Panc1 (cell line): ENCODE measurements at regions not wholly inside any gene's neighbourhood (a gene's known extent, or its start where the extent isn't known, plus 50 kb on each side); places are given as distances from the start of the nearest gene placed in this dataset.

Experiments used
- ATAC-seq: fragments of 200-7000 bp; cut with Tn5 transposase; 2 replicates; pipeline ENCODE4 v1.9.1; 2020; ENCODE audit warnings: mild to moderate bottlenecking, moderate library complexity
- BruUV-seq: library from RNA; stranded (reverse); fragments of 400-500 nt; replicated peaks from 2 replicates; lab custom pipeline; 2021; lab: Mats Ljungman, UMichigan
- CTCF ChIA-PET: fragments of 300-600 bp; sonication (Branson Sonifier 250); formaldehyde crosslinking; loops from one replicate; lab custom pipeline; 2022; ENCODE audit warnings: antibody characterized with exemption; lab: Charles Lee
- POLR2A ChIA-PET: fragments of 300-600 bp; sonication (Branson Sonifier 250); formaldehyde crosslinking; loops from one replicate; lab custom pipeline; 2022; ENCODE audit warnings: antibody characterized with exemption; lab: Charles Lee
- DNase-seq: peaks from one replicate; pipeline ENCODE4 v3.0.0-alpha.2; 2010; ENCODE audit warnings: low read depth, low spot score
- H3K27ac ChIP-seq: 2 replicates; pipeline ENCODE4 v1.5.1; 2011; ENCODE audit warnings: mild to moderate bottlenecking, low read length, inconsistent platforms
- H3K27me3 ChIP-seq: fragments of 200-500 bp; sonication (Bioruptor generic); 2 replicates; pipeline ENCODE4 v1.6.0; 2014; ENCODE audit warnings: low read length, inconsistent platforms; ENCODE audit not compliant: control insufficient read depth, insufficient read depth
- H3K36me3 ChIP-seq: fragments of 200-500 bp; sonication (Bioruptor generic); 2 replicates; pipeline ENCODE4 v1.5.1; 2014; ENCODE audit warnings: inconsistent platforms, mild to moderate bottlenecking, low read length, moderate library complexity; ENCODE audit not compliant: control insufficient read depth, insufficient read depth
- H3K4me1 ChIP-seq: 2 replicates; pipeline ENCODE4 v1.5.1; 2011; ENCODE audit warnings: inconsistent platforms, mild to moderate bottlenecking, low read length, moderate library complexity; ENCODE audit not compliant: control insufficient read depth, insufficient read depth
- H3K4me3 ChIP-seq, 2 experiments: 2 replicates each; pipeline ENCODE4 v1.5.1; 2011 to 2012; ENCODE audit warnings: low read depth in 2 of 2, low read length in 2 of 2, mild to moderate bottlenecking in 2 of 2, inconsistent platforms in 1 of 2, moderate library complexity in 1 of 2
- H3K9me3 ChIP-seq: fragments of 200-500 bp; sonication (Bioruptor generic); 2 replicates; pipeline ENCODE4 v1.5.1; 2014; ENCODE audit warnings: low read depth, mild to moderate bottlenecking, inconsistent platforms, low read length, moderate library complexity; ENCODE audit not compliant: control insufficient read depth, insufficient read depth
- POLR2AphosphoS5 ChIP-seq: IDR thresholded peaks from 2 replicates; pipeline ENCODE4 v1.6.1; 2012; ENCODE audit warnings: mild to moderate bottlenecking, low read depth, low read length, moderate library complexity
- SIN3A ChIP-seq: IDR thresholded peaks from 2 replicates; pipeline ENCODE4 v1.6.1; 2012; ENCODE audit warnings: low read depth, mild to moderate bottlenecking, low read length, moderate library complexity, borderline replicate concordance; ENCODE audit not compliant: insufficient read depth
- TCF7L2 ChIP-seq: IDR thresholded peaks from 2 replicates; pipeline ENCODE4 v1.6.1; 2011; ENCODE audit warnings: mild to moderate bottlenecking, low read depth, low read length, inconsistent platforms
- in situ Hi-C: cut with HindIII; loops from 2 replicates; pipeline ENCODE4 v1.10.0; 2016; ENCODE audit warnings: low sequenced_read_pairs, low pct_unique_long_range_greater_than_20kb
- intact Hi-C: fragments of 100-400 bp; cut with micrococcal nuclease; formaldehyde crosslinking; loops from one replicate; pipeline ENCODE4 v1.10.0; 2022; ENCODE audit not compliant: unreplicated experiment
- TF ChIP-seq, protein P1 (sequence below): fragments of 450-650 bp; IDR thresholded peaks from 2 replicates; pipeline ENCODE4 v1.5.1; 2017; ENCODE audit warnings: mild to moderate bottlenecking
- TF ChIP-seq, protein P2 (sequence below), 2 experiments: IDR thresholded peaks; 2 replicates each; pipeline ENCODE4 v1.6.1; 2011 to 2012; ENCODE audit warnings: low read depth in 2 of 2, control low read depth in 1 of 2, low read length in 1 of 2, mild to moderate bottlenecking in 1 of 2, moderate library complexity in 1 of 2; ENCODE audit not compliant: insufficient read depth in 1 of 2

DNA sequence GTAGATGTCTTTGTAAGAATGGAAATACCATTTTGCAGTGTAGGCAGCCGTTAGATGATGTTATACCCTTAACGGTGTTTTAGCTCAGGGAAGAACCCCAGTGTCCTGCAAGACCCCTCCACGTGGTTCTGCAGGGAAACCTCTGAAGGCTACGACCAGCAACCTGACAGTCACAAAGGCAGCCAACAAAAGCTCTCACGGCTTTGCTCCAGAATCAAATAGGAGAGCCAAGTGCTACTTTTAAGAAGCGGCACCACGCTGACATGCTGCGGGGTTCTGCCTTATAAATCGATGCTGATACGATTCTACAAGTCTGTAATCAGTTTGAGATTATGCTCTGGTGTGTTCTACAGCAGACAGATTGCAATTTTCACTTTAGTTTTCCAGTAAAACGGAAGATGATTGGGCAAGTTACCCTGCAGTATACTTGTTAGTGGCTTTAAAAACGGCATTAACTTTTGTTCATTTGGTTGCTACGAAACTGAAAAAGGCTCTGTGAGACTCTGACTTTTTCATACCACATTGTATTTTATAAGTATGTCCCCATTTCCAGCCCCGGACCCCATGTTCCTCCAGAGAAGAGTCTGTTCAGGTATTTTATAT, 312.9 kb downstream of the SAMD5 start:
- Histone ChIP-seq H3K36me3 (no peaks in the 10 kb centered on the region), H3K27ac (no peak overlapping the region), H3K4me1 (no peaks in the 10 kb centered on the region), H3K4me3 (no peak overlapping the region), H3K9me3 (no peaks in the 10 kb centered on the region), H3K27me3 (no peaks in the 10 kb centered on the region; the same call in 1 of the 2 replicates)
- TF ChIP-seq SIN3A: no peak
- TF ChIP-seq, protein P1, sequence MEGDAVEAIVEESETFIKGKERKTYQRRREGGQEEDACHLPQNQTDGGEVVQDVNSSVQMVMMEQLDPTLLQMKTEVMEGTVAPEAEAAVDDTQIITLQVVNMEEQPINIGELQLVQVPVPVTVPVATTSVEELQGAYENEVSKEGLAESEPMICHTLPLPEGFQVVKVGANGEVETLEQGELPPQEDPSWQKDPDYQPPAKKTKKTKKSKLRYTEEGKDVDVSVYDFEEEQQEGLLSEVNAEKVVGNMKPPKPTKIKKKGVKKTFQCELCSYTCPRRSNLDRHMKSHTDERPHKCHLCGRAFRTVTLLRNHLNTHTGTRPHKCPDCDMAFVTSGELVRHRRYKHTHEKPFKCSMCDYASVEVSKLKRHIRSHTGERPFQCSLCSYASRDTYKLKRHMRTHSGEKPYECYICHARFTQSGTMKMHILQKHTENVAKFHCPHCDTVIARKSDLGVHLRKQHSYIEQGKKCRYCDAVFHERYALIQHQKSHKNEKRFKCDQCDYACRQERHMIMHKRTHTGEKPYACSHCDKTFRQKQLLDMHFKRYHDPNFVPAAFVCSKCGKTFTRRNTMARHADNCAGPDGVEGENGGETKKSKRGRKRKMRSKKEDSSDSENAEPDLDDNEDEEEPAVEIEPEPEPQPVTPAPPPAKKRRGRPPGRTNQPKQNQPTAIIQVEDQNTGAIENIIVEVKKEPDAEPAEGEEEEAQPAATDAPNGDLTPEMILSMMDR: no peak
- TF ChIP-seq, protein P2, sequence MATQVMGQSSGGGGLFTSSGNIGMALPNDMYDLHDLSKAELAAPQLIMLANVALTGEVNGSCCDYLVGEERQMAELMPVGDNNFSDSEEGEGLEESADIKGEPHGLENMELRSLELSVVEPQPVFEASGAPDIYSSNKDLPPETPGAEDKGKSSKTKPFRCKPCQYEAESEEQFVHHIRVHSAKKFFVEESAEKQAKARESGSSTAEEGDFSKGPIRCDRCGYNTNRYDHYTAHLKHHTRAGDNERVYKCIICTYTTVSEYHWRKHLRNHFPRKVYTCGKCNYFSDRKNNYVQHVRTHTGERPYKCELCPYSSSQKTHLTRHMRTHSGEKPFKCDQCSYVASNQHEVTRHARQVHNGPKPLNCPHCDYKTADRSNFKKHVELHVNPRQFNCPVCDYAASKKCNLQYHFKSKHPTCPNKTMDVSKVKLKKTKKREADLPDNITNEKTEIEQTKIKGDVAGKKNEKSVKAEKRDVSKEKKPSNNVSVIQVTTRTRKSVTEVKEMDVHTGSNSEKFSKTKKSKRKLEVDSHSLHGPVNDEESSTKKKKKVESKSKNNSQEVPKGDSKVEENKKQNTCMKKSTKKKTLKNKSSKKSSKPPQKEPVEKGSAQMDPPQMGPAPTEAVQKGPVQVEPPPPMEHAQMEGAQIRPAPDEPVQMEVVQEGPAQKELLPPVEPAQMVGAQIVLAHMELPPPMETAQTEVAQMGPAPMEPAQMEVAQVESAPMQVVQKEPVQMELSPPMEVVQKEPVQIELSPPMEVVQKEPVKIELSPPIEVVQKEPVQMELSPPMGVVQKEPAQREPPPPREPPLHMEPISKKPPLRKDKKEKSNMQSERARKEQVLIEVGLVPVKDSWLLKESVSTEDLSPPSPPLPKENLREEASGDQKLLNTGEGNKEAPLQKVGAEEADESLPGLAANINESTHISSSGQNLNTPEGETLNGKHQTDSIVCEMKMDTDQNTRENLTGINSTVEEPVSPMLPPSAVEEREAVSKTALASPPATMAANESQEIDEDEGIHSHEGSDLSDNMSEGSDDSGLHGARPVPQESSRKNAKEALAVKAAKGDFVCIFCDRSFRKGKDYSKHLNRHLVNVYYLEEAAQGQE (IDR thresholded peaks at IDR 0.05; ENCODE audit: insufficient read depth in 1 of 2, low read depth in 2 of 2, low read length in 1 of 2): no peak
- no peak for TF ChIP-seq TCF7L2
- TF ChIP-seq POLR2AphosphoS5: no peak
- intact Hi-C loops (no loop called here), in situ Hi-C loops (no loop called here)
- POLR2A ChIA-PET: no interaction called here
- ATAC-seq (no peak), DNase-seq (no peak)
- BruUV-seq: no TSS peak
- CTCF ChIA-PET: no interaction called here

DNA sequence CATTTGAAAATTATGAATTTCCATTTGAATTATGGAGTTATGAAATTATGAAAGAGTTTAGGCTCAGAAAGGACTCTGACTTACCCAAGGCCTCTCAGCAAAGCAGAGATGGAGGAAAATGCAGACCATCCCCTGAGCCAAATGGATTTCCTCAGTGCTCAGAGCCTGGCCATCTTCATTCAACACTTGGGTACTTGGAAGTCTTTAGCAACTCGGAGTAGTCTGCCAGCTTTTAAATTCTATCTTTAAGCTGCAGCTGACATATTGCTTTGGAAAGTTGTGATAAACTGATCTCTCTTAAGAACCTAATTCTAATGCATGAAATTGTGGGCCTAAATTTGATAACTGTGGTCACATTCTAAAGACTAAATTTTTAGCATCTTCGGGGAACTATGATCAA, 315.4 kb downstream of the SAMD5 start:
- no peaks in the 10 kb centered on the region for H3K36me3 ChIP-seq
- CTCF ChIA-PET: no interaction called here
- in situ Hi-C loops: no loop called here
- POLR2A ChIA-PET: no interaction called here
- no peak overlapping the region for H3K27ac ChIP-seq
- no peak for ATAC-seq
- TF ChIP-seq POLR2AphosphoS5 (no peak), TCF7L2 (no peak), SIN3A (no peak)
- TF ChIP-seq, protein P1: no peak
- TF ChIP-seq, protein P2 (IDR thresholded peaks at IDR 0.05; ENCODE audit: insufficient read depth in 1 of 2, low read depth in 2 of 2, low read length in 1 of 2): no peak
- no peak for DNase-seq
- H3K27me3 ChIP-seq: no peaks in the 10 kb centered on the region; the same call in 1 of the 2 replicates
- H3K4me1 ChIP-seq: no peaks in the 10 kb centered on the region
- BruUV-seq: no TSS peak
- no peak overlapping the region for H3K4me3 ChIP-seq
- intact Hi-C loops: no loop called here
- no peaks in the 10 kb centered on the region for H3K9me3 ChIP-seq
